BLaER1 (cell line): ENCODE measurements at regions not wholly inside any gene's neighbourhood (a gene's known extent, or its start where the extent isn't known, plus 50 kb on each side); places are given as distances from the start of the nearest gene placed in this dataset.

Experiments
- H3K27ac ChIP-seq: shearing (Covaris generic); formaldehyde crosslinking; 2 replicates; pipeline ENCODE4 v1.8.1; 2022
- H3K27me3 ChIP-seq: shearing (Covaris generic); formaldehyde crosslinking; 2 replicates; pipeline ENCODE4 v1.8.1; 2022
- H3K36me3 ChIP-seq: shearing (Covaris generic); formaldehyde crosslinking; 2 replicates; pipeline ENCODE4 v1.8.1; 2022
- H3K4me1 ChIP-seq: shearing (Covaris generic); formaldehyde crosslinking; 2 replicates; pipeline ENCODE4 v1.8.1; 2022
- H3K4me2 ChIP-seq: shearing (Covaris generic); formaldehyde crosslinking; 2 replicates; pipeline ENCODE4 v1.8.1; 2022
- H3K4me3 ChIP-seq: shearing (Covaris generic); formaldehyde crosslinking; 2 replicates; pipeline ENCODE4 v1.8.1; 2022
- H3K9ac ChIP-seq: shearing (Covaris generic); formaldehyde crosslinking; 2 replicates; pipeline ENCODE4 v1.8.1; 2022
- H3K9me3 ChIP-seq: shearing (Covaris generic); formaldehyde crosslinking; 2 replicates; pipeline ENCODE4 v1.8.1; 2022
- H4K20me1 ChIP-seq: shearing (Covaris generic); formaldehyde crosslinking; 2 replicates; pipeline ENCODE4 v1.8.1; 2022
- Cebpa-rat ChIP-seq: shearing (Covaris generic); IDR thresholded peaks from 2 replicates; pipeline ENCODE4 v1.8.1; 2022

DNA sequence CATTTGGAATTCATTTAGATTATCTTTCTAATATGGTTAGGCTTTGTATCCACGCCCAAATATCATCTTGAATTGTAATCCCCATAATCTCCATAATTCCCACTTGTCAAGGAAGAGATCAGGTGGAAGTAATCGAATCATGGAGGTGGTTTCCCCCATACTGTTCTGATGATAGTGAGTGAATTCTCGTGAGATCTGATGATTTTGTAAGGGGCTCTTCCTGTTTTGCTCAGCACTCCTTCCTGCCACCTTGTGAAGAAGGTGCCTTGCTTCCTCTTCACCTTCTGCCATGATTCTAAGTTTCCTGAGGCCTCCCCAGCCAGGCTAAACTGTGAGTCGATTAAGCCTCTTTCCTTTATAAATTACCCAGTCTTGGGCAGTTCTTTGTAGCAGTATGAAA is 527.5 kb upstream of the ARRDC3 start:
- Histone ChIP-seq H4K20me1 (no peaks in the 10 kb centered on the region), H3K4me1 (no peaks in the 10 kb centered on the region), H3K36me3 (no peaks in the 10 kb centered on the region), H3K27ac (no peak overlapping the region), H3K4me2 (no peak overlapping the region), H3K4me3 (no peak overlapping the region), H3K9ac (no peak overlapping the region), H3K27me3 (no peaks in the 10 kb centered on the region), H3K9me3 (no peaks in the 10 kb centered on the region)
- no peak for TF ChIP-seq Cebpa-rat

GRCh38 chr5:91910247-91910646 is 527.1 kb upstream of the ARRDC3 start:
- no peak for TF ChIP-seq Cebpa-rat
- H4K20me1 ChIP-seq = no peaks in the 10 kb centered on the region
- no peak overlapping the region for H3K4me2 ChIP-seq
- H3K4me1 ChIP-seq = no peaks in the 10 kb centered on the region
- H3K4me3 ChIP-seq = no peak overlapping the region
- H3K9ac ChIP-seq = no peak overlapping the region
- no peaks in the 10 kb centered on the region for H3K9me3 ChIP-seq
- H3K27ac ChIP-seq = no peak overlapping the region
- H3K27me3 ChIP-seq = no peaks in the 10 kb centered on the region
- H3K36me3 ChIP-seq = no peaks in the 10 kb centered on the region

- no peak overlapping the region for H3K27ac ChIP-seq
- H3K9me3 ChIP-seq = no peaks in the 10 kb centered on the region
- no peaks in the 10 kb centered on the region for H3K27me3 ChIP-seq
- H3K4me1 ChIP-seq = no peaks in the 10 kb centered on the region
- no peaks in the 10 kb centered on the region for H3K36me3 ChIP-seq
- no peak for TF ChIP-seq Cebpa-rat
- H3K4me2 ChIP-seq = no peak overlapping the region
- no peak overlapping the region for H3K4me3 ChIP-seq
- H3K9ac ChIP-seq = no peak overlapping the region
- H4K20me1 ChIP-seq = no peaks in the 10 kb centered on the region
Measured at GRCh38 chr5:91906494-91906893, 523.4 kb upstream of the ARRDC3 start.

GRCh38 chr5:91906027-91906426 is 522.9 kb upstream of the ARRDC3 start:
- no peak overlapping the region for H3K27ac ChIP-seq

GRCh38 chr5:91898898-91899297 is 515.8 kb upstream of the ARRDC3 start:
- TF ChIP-seq Cebpa-rat = no peak
- Histone ChIP-seq H4K20me1 (no peaks in the 10 kb centered on the region), H3K9ac (no peak overlapping the region)

More at GRCh38 chr5:91906027-91906426, 522.9 kb upstream of the ARRDC3 start:
- no peaks in the 10 kb centered on the region for H3K4me1 ChIP-seq
- no peak overlapping the region for H3K9ac ChIP-seq
- no peaks in the 10 kb centered on the region for H4K20me1 ChIP-seq
- no peaks in the 10 kb centered on the region for H3K9me3 ChIP-seq
- no peak overlapping the region for H3K4me3 ChIP-seq
- no peak for TF ChIP-seq Cebpa-rat
- no peak overlapping the region for H3K4me2 ChIP-seq
- no peaks in the 10 kb centered on the region for H3K36me3 ChIP-seq
- H3K27me3 ChIP-seq = no peaks in the 10 kb centered on the region

GRCh38 chr5:91898019-91898418 is 514.9 kb upstream of the ARRDC3 start:
- no peak overlapping the region for H3K4me2 ChIP-seq
- H3K4me3 ChIP-seq = no peak overlapping the region
- no peaks in the 10 kb centered on the region for H4K20me1 ChIP-seq
- no peaks in the 10 kb centered on the region for H3K36me3 ChIP-seq
- H3K9ac ChIP-seq = no peak overlapping the region
- no peak for TF ChIP-seq Cebpa-rat
- no peaks in the 10 kb centered on the region for H3K9me3 ChIP-seq
- no peaks in the 10 kb centered on the region for H3K27me3 ChIP-seq
- H3K4me1 ChIP-seq = no peaks in the 10 kb centered on the region
- H3K27ac ChIP-seq = no peak overlapping the region

More at GRCh38 chr5:91898898-91899297, 515.8 kb upstream of the ARRDC3 start:
- Histone ChIP-seq H3K4me1 (no peaks in the 10 kb centered on the region), H3K4me3 (no peak overlapping the region), H3K27me3 (no peaks in the 10 kb centered on the region), H3K27ac (no peak overlapping the region), H3K4me2 (no peak overlapping the region), H3K36me3 (no peaks in the 10 kb centered on the region), H3K9me3 (no peaks in the 10 kb centered on the region)

GRCh38 chr5:91888810-91889209 is 505.7 kb upstream of the ARRDC3 start:
- H3K4me2 ChIP-seq = no peak overlapping the region
- H3K4me3 ChIP-seq = no peak overlapping the region
- no peaks in the 10 kb centered on the region for H3K4me1 ChIP-seq
- no peak overlapping the region for H3K27ac ChIP-seq
- H3K9ac ChIP-seq = no peak overlapping the region
- peaks cover 10% of the 10 kb centered on the region for H3K9me3 ChIP-seq
- no peak for TF ChIP-seq Cebpa-rat
- H4K20me1 ChIP-seq = no peaks in the 10 kb centered on the region
- no peaks in the 10 kb centered on the region for H3K36me3 ChIP-seq
- H3K27me3 ChIP-seq = no peaks in the 10 kb centered on the region

GRCh38 chr5:91885291-91886265 is 502.5 kb upstream of the ARRDC3 start:
- Histone ChIP-seq H3K36me3 (no peaks in the 10 kb centered on the region), H3K9ac (no peak overlapping the region), H3K4me1 (no peaks in the 10 kb centered on the region), H3K9me3 (peaks cover 5% of the 10 kb centered on the region; the same call in 1 of the 2 replicates), H3K4me2 (no peak overlapping the region), H3K4me3 (no peak overlapping the region), H3K27me3 (no peaks in the 10 kb centered on the region), H4K20me1 (no peaks in the 10 kb centered on the region), H3K27ac (no peak overlapping the region)
- no peak for TF ChIP-seq Cebpa-rat

GRCh38 chr5:91884036-91884435 is 500.9 kb upstream of the ARRDC3 start:
- TF ChIP-seq Cebpa-rat = no peak
- Histone ChIP-seq H4K20me1 (no peaks in the 10 kb centered on the region), H3K27ac (no peak overlapping the region), H3K4me1 (no peaks in the 10 kb centered on the region), H3K9me3 (peaks cover 5% of the 10 kb centered on the region; the same call in 1 of the 2 replicates), H3K4me2 (no peak overlapping the region), H3K4me3 (no peak overlapping the region), H3K27me3 (no peaks in the 10 kb centered on the region), H3K9ac (no peak overlapping the region), H3K36me3 (no peaks in the 10 kb centered on the region)

- Histone ChIP-seq H3K4me2 (no peak overlapping the region), H4K20me1 (no peaks in the 10 kb centered on the region), H3K9ac (no peak overlapping the region), H3K27ac (no peak overlapping the region), H3K4me3 (no peak overlapping the region), H3K4me1 (peaks cover 5% of the 10 kb centered on the region), H3K9me3 (no peaks in the 10 kb centered on the region), H3K27me3 (no peaks in the 10 kb centered on the region), H3K36me3 (no peaks in the 10 kb centered on the region)
- no peak for TF ChIP-seq Cebpa-rat
Measured at GRCh38 chr5:91875196-91875779, 492.2 kb upstream of the ARRDC3 start.
